ENCODE measurements at regions not wholly inside any gene's neighbourhood (a gene's known extent, or its start where the extent isn't known, plus 50 kb on each side); places are given as distances from the start of the nearest gene placed in this dataset.

DNA sequence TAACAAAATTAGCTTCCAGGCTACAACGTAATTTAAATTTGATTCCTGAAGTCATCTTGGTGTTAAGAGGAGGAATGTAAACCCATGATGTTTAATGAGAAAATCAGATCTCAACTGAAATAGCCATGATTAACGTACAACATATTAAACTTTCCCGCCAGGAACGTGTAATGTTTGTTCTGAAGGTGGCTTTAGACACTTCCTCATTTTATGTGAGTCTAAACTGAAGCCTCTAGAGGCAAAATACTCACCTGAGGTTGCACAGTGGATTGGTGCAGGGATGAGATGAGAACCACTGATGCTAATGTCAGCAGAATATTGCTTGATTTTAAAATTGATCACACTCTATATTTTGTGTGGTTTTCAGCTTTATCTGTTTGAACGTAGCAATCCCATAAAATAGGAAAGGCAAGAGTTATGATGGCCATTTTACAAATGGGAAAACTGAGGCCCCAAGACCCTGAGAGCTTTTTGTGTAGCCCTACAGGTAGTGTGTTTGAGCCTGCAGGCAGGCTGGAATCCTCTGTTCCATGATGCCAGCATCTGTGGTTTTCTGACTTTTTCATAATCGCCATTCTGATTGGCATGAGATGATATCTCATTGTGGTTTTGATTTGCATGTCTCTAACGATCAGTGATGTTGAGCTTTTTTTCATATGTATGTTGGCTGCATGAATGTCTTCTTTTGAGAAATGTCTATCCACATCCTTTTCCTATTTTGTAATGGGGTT lies 243.7 kb upstream of the BMPER start:
- Histone ChIP-seq H3K27ac (ENCODE audit: low read length) (no peak overlapping the region), H3K27me3 (ENCODE audit: low read depth, low read length) (no peaks in the 10 kb centered on the region), H3K9ac (ENCODE audit: low read length) (no peak overlapping the region), H3K4me3 (ENCODE audit: low read length) (no peak overlapping the region), H4K20me1 (ENCODE audit: insufficient read depth, low read length) (no peaks in the 10 kb centered on the region), H3K9me3 (ENCODE audit: insufficient read depth, low read length) (no peaks in the 10 kb centered on the region), H3K79me2 (ENCODE audit: low read length) (no peaks in the 10 kb centered on the region), H3K4me1 (ENCODE audit: low read length) (no peaks in the 10 kb centered on the region), H3K4me2 (ENCODE audit: low read length) (no peak overlapping the region), H3K36me3 (replicated peaks; ENCODE audit: low read depth, low read length) (no peaks in the 10 kb centered on the region), H2AFZ (ENCODE audit: low read depth, low read length) (no peak overlapping the region)
- no peak for TF ChIP-seq EZH2phosphoT487 (IDR thresholded peaks at IDR 0.05; ENCODE audit: low read depth)
- TF ChIP-seq, protein P1, sequence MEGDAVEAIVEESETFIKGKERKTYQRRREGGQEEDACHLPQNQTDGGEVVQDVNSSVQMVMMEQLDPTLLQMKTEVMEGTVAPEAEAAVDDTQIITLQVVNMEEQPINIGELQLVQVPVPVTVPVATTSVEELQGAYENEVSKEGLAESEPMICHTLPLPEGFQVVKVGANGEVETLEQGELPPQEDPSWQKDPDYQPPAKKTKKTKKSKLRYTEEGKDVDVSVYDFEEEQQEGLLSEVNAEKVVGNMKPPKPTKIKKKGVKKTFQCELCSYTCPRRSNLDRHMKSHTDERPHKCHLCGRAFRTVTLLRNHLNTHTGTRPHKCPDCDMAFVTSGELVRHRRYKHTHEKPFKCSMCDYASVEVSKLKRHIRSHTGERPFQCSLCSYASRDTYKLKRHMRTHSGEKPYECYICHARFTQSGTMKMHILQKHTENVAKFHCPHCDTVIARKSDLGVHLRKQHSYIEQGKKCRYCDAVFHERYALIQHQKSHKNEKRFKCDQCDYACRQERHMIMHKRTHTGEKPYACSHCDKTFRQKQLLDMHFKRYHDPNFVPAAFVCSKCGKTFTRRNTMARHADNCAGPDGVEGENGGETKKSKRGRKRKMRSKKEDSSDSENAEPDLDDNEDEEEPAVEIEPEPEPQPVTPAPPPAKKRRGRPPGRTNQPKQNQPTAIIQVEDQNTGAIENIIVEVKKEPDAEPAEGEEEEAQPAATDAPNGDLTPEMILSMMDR (IDR thresholded peaks at IDR 0.05; ENCODE audit: low read depth, low read length): no peak

DNA sequence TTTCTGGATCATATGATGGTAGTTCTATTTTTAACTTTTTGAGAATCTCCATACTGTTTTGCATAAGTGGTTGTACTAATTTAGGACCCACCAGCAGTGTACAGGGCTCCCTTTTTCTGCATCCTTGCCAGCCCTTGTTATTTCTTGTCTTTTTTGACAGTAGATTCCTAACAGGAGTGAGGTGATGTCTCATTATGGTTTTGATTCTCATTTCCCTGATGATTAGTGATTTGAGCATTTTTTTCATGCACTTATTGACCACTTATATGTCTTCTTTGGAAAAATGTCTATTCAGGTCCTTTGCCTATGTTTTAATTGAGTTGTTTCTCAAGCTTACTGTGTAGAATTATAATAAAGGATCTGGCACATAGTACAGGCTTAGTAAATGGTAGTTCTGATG lies 238.8 kb upstream of the BMPER start:
- TF ChIP-seq EZH2phosphoT487 (IDR thresholded peaks at IDR 0.05; ENCODE audit: low read depth): no peak
- TF ChIP-seq, protein P1 (IDR thresholded peaks at IDR 0.05; ENCODE audit: low read depth, low read length): no peak
- Histone ChIP-seq H3K9me3 (ENCODE audit: insufficient read depth, low read length) (no peaks in the 10 kb centered on the region), H3K36me3 (replicated peaks; ENCODE audit: low read depth, low read length) (no peaks in the 10 kb centered on the region), H2AFZ (ENCODE audit: low read depth, low read length) (no peak overlapping the region), H3K9ac (ENCODE audit: low read length) (no peak overlapping the region), H3K27me3 (ENCODE audit: low read depth, low read length) (no peaks in the 10 kb centered on the region), H3K4me1 (ENCODE audit: low read length) (peaks cover 3% of the 10 kb centered on the region), H3K79me2 (ENCODE audit: low read length) (no peaks in the 10 kb centered on the region), H4K20me1 (ENCODE audit: insufficient read depth, low read length) (no peaks in the 10 kb centered on the region), H3K4me2 (ENCODE audit: low read length) (no peak overlapping the region), H3K27ac (ENCODE audit: low read length) (no peak overlapping the region), H3K4me3 (ENCODE audit: low read length) (no peak overlapping the region)

DNA sequence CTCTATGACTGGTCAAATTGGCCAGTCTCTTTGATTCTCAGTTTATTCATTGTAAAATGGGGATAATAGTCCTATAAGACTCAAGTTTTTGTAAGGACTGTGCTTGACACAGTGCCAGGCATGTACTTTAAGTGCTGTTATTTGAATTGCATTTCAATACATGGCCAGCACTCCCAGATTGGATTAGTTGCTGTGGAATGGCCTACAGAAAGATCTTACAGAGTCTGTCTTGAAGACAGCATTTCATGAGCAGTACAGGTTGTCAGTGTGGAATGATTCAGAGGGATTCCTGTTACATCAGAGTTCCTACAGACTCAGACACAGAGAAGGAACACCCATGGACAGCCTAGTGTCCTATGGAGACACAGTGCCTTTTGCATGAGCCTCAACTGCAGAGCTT lies 238.1 kb upstream of the BMPER start:
- Histone ChIP-seq H3K9me3 (ENCODE audit: insufficient read depth, low read length) (no peaks in the 10 kb centered on the region), H3K79me2 (ENCODE audit: low read length) (no peaks in the 10 kb centered on the region), H2AFZ (ENCODE audit: low read depth, low read length) (no peak overlapping the region), H3K27me3 (ENCODE audit: low read depth, low read length) (no peaks in the 10 kb centered on the region), H3K4me2 (ENCODE audit: low read length) (no peak overlapping the region), H3K9ac (ENCODE audit: low read length) (no peak overlapping the region), H4K20me1 (ENCODE audit: insufficient read depth, low read length) (no peaks in the 10 kb centered on the region), H3K4me1 (ENCODE audit: low read length) (peaks cover 9% of the 10 kb centered on the region), H3K4me3 (ENCODE audit: low read length) (no peak overlapping the region), H3K36me3 (replicated peaks; ENCODE audit: low read depth, low read length) (no peaks in the 10 kb centered on the region), H3K27ac (ENCODE audit: low read length) (no peak overlapping the region)
- TF ChIP-seq, protein P1 (IDR thresholded peaks at IDR 0.05; ENCODE audit: low read depth, low read length): no peak
- TF ChIP-seq EZH2phosphoT487 (IDR thresholded peaks at IDR 0.05; ENCODE audit: low read depth): no peak

DNA sequence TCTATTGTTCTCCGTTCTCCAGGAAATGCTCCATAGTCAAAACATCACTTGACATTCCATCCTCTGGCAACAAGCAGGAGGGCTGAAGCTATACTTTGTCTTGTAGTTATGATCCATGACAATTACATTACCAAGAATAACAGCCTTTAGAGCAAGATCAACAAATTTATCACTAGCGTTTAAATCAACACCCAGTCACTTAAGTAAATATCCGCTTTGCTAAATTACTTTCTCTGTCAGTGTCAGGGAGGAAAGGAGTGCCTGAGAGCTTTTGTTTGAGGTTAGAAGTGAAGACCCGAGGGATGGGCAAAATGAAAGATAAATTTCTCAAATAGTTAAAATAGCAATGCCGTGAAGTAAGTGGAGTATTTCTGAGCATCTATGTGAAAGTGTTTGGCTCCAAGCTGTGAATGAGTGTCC lies 236.1 kb upstream of the BMPER start:
- no peak overlapping the region for H3K9ac ChIP-seq (ENCODE audit: low read length)
- no peaks in the 10 kb centered on the region for H4K20me1 ChIP-seq (ENCODE audit: insufficient read depth, low read length)
- no peak overlapping the region for H3K27ac ChIP-seq (ENCODE audit: low read length)
- no peak overlapping the region for H3K4me3 ChIP-seq (ENCODE audit: low read length)
- H3K27me3 ChIP-seq (ENCODE audit: low read depth, low read length): no peaks in the 10 kb centered on the region
- no peak overlapping the region for H2AFZ ChIP-seq (ENCODE audit: low read depth, low read length)
- no peaks in the 10 kb centered on the region for H3K9me3 ChIP-seq (ENCODE audit: insufficient read depth, low read length)
- H3K79me2 ChIP-seq (ENCODE audit: low read length): no peaks in the 10 kb centered on the region
- H3K4me1 ChIP-seq (ENCODE audit: low read length): peaks cover 9% of the 10 kb centered on the region
- H3K4me2 ChIP-seq (ENCODE audit: low read length): no peak overlapping the region
- no peak for TF ChIP-seq EZH2phosphoT487 (IDR thresholded peaks at IDR 0.05; ENCODE audit: low read depth)
- TF ChIP-seq, protein P1 (IDR thresholded peaks at IDR 0.05; ENCODE audit: low read depth, low read length): no peak
- H3K36me3 ChIP-seq (replicated peaks; ENCODE audit: low read depth, low read length): no peaks in the 10 kb centered on the region

Measured in OCI-LY3 (cell line).